K562 (cell line): ENCODE measurements at regions not wholly inside any gene's neighbourhood (a gene's known extent, or its start where the extent isn't known, plus 50 kb on each side); places are given as distances from the start of the nearest gene placed in this dataset.

Source experiments
- ATAC-seq: fragments of 200-7000 bp; cut with Tn5 transposase; 3 replicates; pipeline ENCODE4 v1.9.1; 2020; ENCODE audit warnings: moderate library complexity
- BruUV-seq: library from RNA; stranded (reverse); fragments of 400-500 nt; replicated peaks from 2 replicates; lab custom pipeline; 2021; lab: Mats Ljungman, UMichigan
- CTCF ChIA-PET: fragments of 300-600 bp; formaldehyde crosslinking; extraction: SDS; loops from one replicate; lab custom pipeline; 2021; ENCODE audit warnings: low intra/inter-chr PET ratio; lab: Yijun Ruan, JAX
- POLR2A ChIA-PET: fragments of 300-600, 350-650 bp; sonication (Branson Sonifier 250); formaldehyde crosslinking; extraction: SDS; loops from one replicate; lab custom pipeline; 2021; ENCODE audit warnings: antibody characterized with exemption, inconsistent platforms; lab: Yijun Ruan, JAX
- DNase-seq, 4 experiments: peaks; one replicate each; pipeline versions ENCODE4 v3.0.0 to v3.0.0-alpha.2; 2011 to 2018; ENCODE audit warnings: low spot score in 3 of 4, mixed read lengths in 3 of 4; ENCODE audit errors: extremely low read depth in 1 of 4
- FAIRE-seq: peaks from 2 replicates; lab custom pipeline; 2011; peaks lifted over from hg19 to GRCh38; lab: Jason Lieb, UNC
- H2AFZ ChIP-seq: 2 replicates; pipeline ENCODE4 v1.6.0; 2011; ENCODE audit warnings: low read depth, low read length, control low read depth, inconsistent platforms
- H3K27ac ChIP-seq: fragments of 200-600 bp; 3 replicates; pipeline ENCODE4 v1.8.0; 2011; ENCODE audit warnings: low read depth, mild to moderate bottlenecking, control low read depth, inconsistent platforms, low read length, moderate library complexity, mixed read lengths; ENCODE audit errors: extremely low read depth
- H3K27me3 ChIP-seq, 2 experiments: fragments of 300-600 bp in 1 of 2; 2 replicates in 1 of 2; 3 replicates in 1 of 2; pipeline versions ENCODE4 v1.6.0 to v1.8.0; 2011; ENCODE audit warnings: inconsistent platforms in 2 of 2, low read length in 2 of 2, mild to moderate bottlenecking in 1 of 2, mixed read lengths in 1 of 2, moderate library complexity in 1 of 2; ENCODE audit not compliant: control insufficient read depth in 2 of 2, insufficient read depth in 2 of 2
- H3K36me3 ChIP-seq: fragments of 300-600 bp; 3 replicates; pipeline ENCODE4 v1.8.0; 2011; ENCODE audit warnings: mild to moderate bottlenecking, low read length, inconsistent platforms; ENCODE audit not compliant: control insufficient read depth, insufficient read depth
- H3K4me1 ChIP-seq, 2 experiments: fragments of 200-600 bp in 1 of 2; replicated peaks in 1 of 2; 2 replicates in 1 of 2; 3 replicates in 1 of 2; pipeline versions ENCODE4 v1.5.1 to v1.8.0; 2011; ENCODE audit warnings: inconsistent platforms in 2 of 2, low read length in 2 of 2, mild to moderate bottlenecking in 1 of 2, mixed read lengths in 1 of 2, moderate library complexity in 1 of 2; ENCODE audit not compliant: control insufficient read depth in 2 of 2, insufficient read depth in 2 of 2
- H3K4me2 ChIP-seq: 2 replicates; pipeline ENCODE4 v1.6.1; 2011; ENCODE audit warnings: low read length, control low read depth, inconsistent platforms, mixed read lengths; ENCODE audit not compliant: insufficient read depth
- H3K4me3 ChIP-seq: fragments of 200-600 bp; sonication (generic), shearing (Covaris generic); 2 replicates; pipeline ENCODE4 v1.5.1; 2016; ENCODE audit warnings: control low read depth, inconsistent platforms
- H3K79me2 ChIP-seq: fragments of 200-600 bp; 3 replicates; pipeline ENCODE4 v1.8.0; 2011; ENCODE audit warnings: low read length, inconsistent platforms; ENCODE audit not compliant: control insufficient read depth, insufficient read depth
- H3K9ac ChIP-seq, 2 experiments: 2 replicates each; pipeline versions ENCODE4 v1.6.0 to v1.6.1; 2011; ENCODE audit warnings: low read depth in 2 of 2, low read length in 2 of 2, control low read depth in 1 of 2, inconsistent platforms in 1 of 2, mild to moderate bottlenecking in 1 of 2, mixed read lengths in 1 of 2; ENCODE audit not compliant: insufficient read depth in 1 of 2
- H3K9me1 ChIP-seq: one replicate; pipeline ENCODE4 v1.6.0; 2011; ENCODE audit warnings: inconsistent platforms, mild to moderate bottlenecking, low read length, moderate library complexity; ENCODE audit not compliant: control insufficient read depth, insufficient read depth
- H3K9me3 ChIP-seq: replicated peaks from 2 replicates; pipeline ENCODE4 v1.5.1; 2011; ENCODE audit warnings: low read depth, low read length, inconsistent platforms; ENCODE audit not compliant: control insufficient read depth, insufficient read depth
- H4K20me1 ChIP-seq: replicated peaks from 2 replicates; pipeline ENCODE4 v1.6.1; 2011; ENCODE audit warnings: low read length, inconsistent platforms, mixed read lengths; ENCODE audit not compliant: control insufficient read depth, insufficient read depth
- MCM3 ChIP-seq: fragments of 450-650 bp; IDR thresholded peaks from 2 replicates; pipeline ENCODE4 v1.6.1; 2016
- ZNF507 ChIP-seq: conservative IDR thresholded peaks from 2 replicates; pipeline ENCODE4 v1.6.1; 2017; ENCODE audit warnings: missing genetic modification characterization, missing compliant biosample characterization
- ZNF639 ChIP-seq, 2 experiments: fragments of 200-800 bp in 1 of 2; sonication (Bioruptor generic) in 1 of 2; sonication (generic) in 1 of 2; formaldehyde crosslinking in 1 of 2; IDR thresholded peaks in 1 of 2; conservative IDR thresholded peaks in 1 of 2; 2 replicates each; pipeline versions ENCODE4 v1.5.0 to v1.6.1; 2016 to 2020; ENCODE audit warnings: missing compliant biosample characterization in 1 of 2, missing genetic modification characterization in 1 of 2, missing genetic modification reagents in 1 of 2
- WGBS: fragments of 100-300 bp; shearing (Covaris generic); methylation state at CpG from one replicate; pipeline ENCODE4 v1.1.6; 2016; ENCODE audit warnings: low coverage, mixed read lengths; ENCODE audit not compliant: insufficient coverage; ENCODE audit errors: missing lambda C conversion rate; 5-methylcytosine and 5-hydroxymethylcytosine counted together
- in situ Hi-C: fragments of 300-500 bp; cut with MboI; formaldehyde crosslinking; loops from 4 replicates; pipeline ENCODE4 v1.15.0; 2018; ENCODE audit warnings: inconsistent platforms, mixed read lengths
- intact Hi-C: fragments of 100-400 bp; cut with micrococcal nuclease; formaldehyde crosslinking; loops from 2 replicates; pipeline ENCODE4 v1.14.2; 2022
- TF ChIP-seq, protein P1 (sequence below), 2 experiments: IDR thresholded peaks; 2 replicates each; pipeline ENCODE4 v1.6.1; 2012; ENCODE audit warnings: improper control_type of control experiment in 2 of 2, low read depth in 2 of 2, low read length in 2 of 2, borderline replicate concordance in 1 of 2

DNA sequence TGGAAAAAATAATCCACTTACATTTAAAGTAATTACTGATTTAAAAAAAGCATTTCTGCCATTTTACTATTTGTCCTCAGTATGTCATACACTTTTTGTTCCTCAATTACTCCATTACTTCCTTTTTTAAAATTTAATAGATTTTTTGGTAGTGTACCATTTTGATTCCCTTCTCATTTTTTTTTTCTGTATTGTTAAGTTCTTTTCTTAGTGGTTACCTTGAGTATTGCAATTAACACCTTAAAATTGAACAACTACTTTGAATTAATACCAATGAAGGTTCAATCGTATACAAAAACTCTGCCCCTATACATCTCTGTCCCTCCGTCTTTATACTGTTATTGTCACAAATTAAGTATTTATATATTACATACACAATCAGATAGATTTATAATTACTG, 240.6 kb upstream of the LMCD1 start:
- FAIRE-seq (no peak), ATAC-seq (no peak), DNase-seq (no peak)
- no peaks in the 10 kb centered on the region for H3K36me3 ChIP-seq
- in situ Hi-C loops = no loop called here
- intact Hi-C loops = no loop called here
- H3K9me1 ChIP-seq = no peaks in the 10 kb centered on the region
- no peak overlapping the region for H2AFZ ChIP-seq
- ChIA-PET POLR2A (no interaction called here), CTCF (no interaction called here)
- H3K79me2 ChIP-seq = no peaks in the 10 kb centered on the region
- BruUV-seq = no TSS peak
- no peaks in the 10 kb centered on the region; the same call in 1 of the 2 replicates for H3K9me3 ChIP-seq
- H3K4me2 ChIP-seq = no peak overlapping the region
- no peak overlapping the region for H3K9ac ChIP-seq
- TF ChIP-seq ZNF507 (peak; percentile 84), MCM3 (no peak)
- no peak overlapping the region for H3K4me3 ChIP-seq
- H3K27me3 ChIP-seq = no peaks in the 10 kb centered on the region
- H4K20me1 ChIP-seq = no peaks in the 10 kb centered on the region
- H3K27ac ChIP-seq = no peak overlapping the region
- no peaks in the 10 kb centered on the region for H3K4me1 ChIP-seq
- WGBS = 2% methylated on average over 2 of the region's 2 CpGs

- intact Hi-C loops = no loop called here
- ChIA-PET POLR2A (no interaction called here), CTCF (no interaction called here)
These were observed 234.9 kb upstream of the LMCD1 start for GRCh38 chr3:8266730-8267131.

More at GRCh38 chr3:8266730-8267131, 234.9 kb upstream of the LMCD1 start:
- WGBS = 0% methylated on average over 1 of the region's 1 CpG
- Histone ChIP-seq H3K4me3 (no peak overlapping the region), H3K9me1 (no peaks in the 10 kb centered on the region), H3K9ac (no peak overlapping the region), H3K27ac (no peak overlapping the region), H3K9me3 (no peaks in the 10 kb centered on the region), H3K4me2 (no peak overlapping the region), H2AFZ (no peak overlapping the region), H4K20me1 (no peaks in the 10 kb centered on the region), H3K27me3 (no peaks in the 10 kb centered on the region), H3K4me1 (no peaks in the 10 kb centered on the region), H3K79me2 (no peaks in the 10 kb centered on the region), H3K36me3 (no peaks in the 10 kb centered on the region)
- in situ Hi-C loops = no loop called here
- BruUV-seq = no TSS peak
- TF ChIP-seq, protein P1, sequence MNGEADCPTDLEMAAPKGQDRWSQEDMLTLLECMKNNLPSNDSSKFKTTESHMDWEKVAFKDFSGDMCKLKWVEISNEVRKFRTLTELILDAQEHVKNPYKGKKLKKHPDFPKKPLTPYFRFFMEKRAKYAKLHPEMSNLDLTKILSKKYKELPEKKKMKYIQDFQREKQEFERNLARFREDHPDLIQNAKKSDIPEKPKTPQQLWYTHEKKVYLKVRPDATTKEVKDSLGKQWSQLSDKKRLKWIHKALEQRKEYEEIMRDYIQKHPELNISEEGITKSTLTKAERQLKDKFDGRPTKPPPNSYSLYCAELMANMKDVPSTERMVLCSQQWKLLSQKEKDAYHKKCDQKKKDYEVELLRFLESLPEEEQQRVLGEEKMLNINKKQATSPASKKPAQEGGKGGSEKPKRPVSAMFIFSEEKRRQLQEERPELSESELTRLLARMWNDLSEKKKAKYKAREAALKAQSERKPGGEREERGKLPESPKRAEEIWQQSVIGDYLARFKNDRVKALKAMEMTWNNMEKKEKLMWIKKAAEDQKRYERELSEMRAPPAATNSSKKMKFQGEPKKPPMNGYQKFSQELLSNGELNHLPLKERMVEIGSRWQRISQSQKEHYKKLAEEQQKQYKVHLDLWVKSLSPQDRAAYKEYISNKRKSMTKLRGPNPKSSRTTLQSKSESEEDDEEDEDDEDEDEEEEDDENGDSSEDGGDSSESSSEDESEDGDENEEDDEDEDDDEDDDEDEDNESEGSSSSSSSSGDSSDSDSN (IDR thresholded peaks at IDR 0.05; ENCODE audit: borderline replicate concordance in 1 of 2, low read depth in 2 of 2, low read length in 2 of 2) = no peak
- no peak for TF ChIP-seq ZNF639 (CRISPR knock-in tag; conservative IDR thresholded peaks at IDR 0.05 in 1 of 2, IDR thresholded peaks at IDR 0.05 in 1 of 2)
- ATAC-seq (no peak), DNase-seq (no peak), FAIRE-seq (no peak)
